PC-3 (cell line): ENCODE measurements at regions not wholly inside any gene's neighbourhood (a gene's known extent, or its start where the extent isn't known, plus 50 kb on each side); places are given as distances from the start of the nearest gene placed in this dataset.

Source experiments
- ATAC-seq: fragments of 200-7000 bp; cut with Tn5 transposase; 2 replicates; pipeline ENCODE4 v1.9.1; 2020; ENCODE audit warnings: mild to moderate bottlenecking, moderate library complexity
- BruUV-seq: library from RNA; stranded (reverse); fragments of 400-500 nt; replicated peaks from 2 replicates; lab custom pipeline; 2021; lab: Mats Ljungman, UMichigan
- CTCF ChIA-PET: fragments of 300-600 bp; sonication (Branson Sonifier 250); formaldehyde crosslinking; loops from one replicate; lab custom pipeline; 2022; ENCODE audit warnings: antibody characterized with exemption; lab: Charles Lee
- POLR2A ChIA-PET: fragments of 300-600 bp; sonication (Branson Sonifier 250); formaldehyde crosslinking; loops from one replicate; lab custom pipeline; 2022; ENCODE audit warnings: antibody characterized with exemption; ENCODE audit not compliant: unreplicated experiment; lab: Charles Lee
- DNase-seq: peaks from one replicate; pipeline ENCODE4 v3.0.0-alpha.2; 2015
- H2AFZ ChIP-seq: fragments of 300-600 bp; sonication (generic); 2 replicates; pipeline ENCODE4 v1.6.0; 2016; ENCODE audit warnings: antibody characterized with exemption, low read length
- H3F3A ChIP-seq: fragments of 300-600 bp; sonication (generic); one replicate; pipeline ENCODE4 v1.6.0; 2017; ENCODE audit warnings: antibody characterized with exemption, low read length, control low read depth, mild to moderate bottlenecking; ENCODE audit not compliant: unreplicated experiment
- H3K27ac ChIP-seq: fragments of 300-600 bp; sonication (generic); 2 replicates; pipeline ENCODE4 v1.5.1; 2016; ENCODE audit warnings: mild to moderate bottlenecking, low read length
- H3K27me3 ChIP-seq: fragments of 300-600 bp; sonication (generic); 2 replicates; pipeline ENCODE4 v1.6.1; 2016; ENCODE audit warnings: low read length, mixed read lengths
- H3K36me3 ChIP-seq: fragments of 300-600 bp; sonication (generic); 2 replicates; pipeline ENCODE4 v1.6.1; 2016; ENCODE audit warnings: low read depth, mixed run types, low read length, mixed read lengths
- H3K4me1 ChIP-seq: fragments of 300-600 bp; sonication (generic); 2 replicates; pipeline ENCODE4 v1.5.1; 2016; ENCODE audit warnings: low read length; ENCODE audit not compliant: insufficient read depth
- H3K4me2 ChIP-seq: fragments of 300-600 bp; sonication (generic); 2 replicates; pipeline ENCODE4 v1.6.0; 2016; ENCODE audit warnings: low read length
- H3K4me3 ChIP-seq: fragments of 300-600 bp; sonication (generic); 2 replicates; pipeline ENCODE4 v1.5.1; 2016; ENCODE audit warnings: mild to moderate bottlenecking, low read length, mixed read lengths
- H3K79me2 ChIP-seq: fragments of 300-600 bp; sonication (generic); 2 replicates; pipeline ENCODE4 v1.6.1; 2017; ENCODE audit warnings: low read length, mixed read lengths
- H3K9ac ChIP-seq: fragments of 300-600 bp; sonication (generic); 2 replicates; pipeline ENCODE4 v1.6.0; 2016; ENCODE audit warnings: mild to moderate bottlenecking, low read length
- H3K9me2 ChIP-seq: fragments of 300-600 bp; sonication (generic); replicated peaks from 2 replicates; pipeline ENCODE4 v1.6.1; 2016; ENCODE audit warnings: mixed run types, low read length, mixed read lengths
- H3K9me3 ChIP-seq: fragments of 300-600 bp; sonication (generic); 2 replicates; pipeline ENCODE4 v1.6.1; 2016; ENCODE audit warnings: low read length, mixed read lengths
- H4K20me1 ChIP-seq: fragments of 300-600 bp; sonication (generic); 2 replicates; pipeline ENCODE4 v1.6.1; 2016; ENCODE audit warnings: low read length, mixed read lengths
- CTCF ChIP-seq: fragments of 300-600 bp; sonication (generic); conservative IDR thresholded peaks from 2 replicates; pipeline ENCODE4 v1.5.1; 2017; ENCODE audit warnings: antibody characterized with exemption, low read depth, mild to moderate bottlenecking, low read length
- EZH2 ChIP-seq: fragments of 300-600 bp; sonication (generic); IDR thresholded peaks from one replicate; pipeline ENCODE4 v1.6.1; 2017; ENCODE audit warnings: antibody characterized with exemption, mild to moderate bottlenecking, low read length; ENCODE audit not compliant: unreplicated experiment
- EZH2phosphoT487 ChIP-seq: fragments of 300-600 bp; sonication (generic); IDR thresholded peaks from 2 replicates; pipeline ENCODE4 v1.6.1; 2018; ENCODE audit warnings: mild to moderate bottlenecking, antibody characterized with exemption, low read length, borderline replicate concordance
- intact Hi-C: fragments of 100-400 bp; cut with micrococcal nuclease; formaldehyde crosslinking; loops from 2 replicates; pipeline ENCODE4 v1.9.0; 2023

GRCh38 chr2:15816674-15817406, 123.5 kb upstream of the MYCN start:
- CTCF ChIA-PET, result no interaction called here
- no peak overlapping the region for H3K27ac ChIP-seq
- DNase-seq, result no peak
- H3K27me3 ChIP-seq, result peaks cover 52% of the 10 kb centered on the region
- no peak overlapping the region for H2AFZ ChIP-seq
- no peak overlapping the region for H3K9ac ChIP-seq
- H4K20me1 ChIP-seq, result no peaks in the 10 kb centered on the region
- no peak for ATAC-seq
- POLR2A ChIA-PET, result no interaction called here
- no peak for TF ChIP-seq EZH2
- no peak for TF ChIP-seq CTCF
- no peak for TF ChIP-seq EZH2phosphoT487
- H3K9me3 ChIP-seq, result no peaks in the 10 kb centered on the region
- H3K36me3 ChIP-seq, result no peaks in the 10 kb centered on the region
- BruUV-seq, result no TSS peak
- no peaks in the 10 kb centered on the region for H3K4me1 ChIP-seq
- H3K4me2 ChIP-seq, result no peak overlapping the region
- no peaks in the 10 kb centered on the region for H3F3A ChIP-seq
- no peaks in the 10 kb centered on the region for H3K9me2 ChIP-seq
- no peaks in the 10 kb centered on the region for H3K79me2 ChIP-seq
- intact Hi-C loops, result no loop called here
- H3K4me3 ChIP-seq, result no peak overlapping the region

- H3K9me3 ChIP-seq, result no peaks in the 10 kb centered on the region
- no peak overlapping the region for H3K4me3 ChIP-seq
- no peaks in the 10 kb centered on the region for H3K9me2 ChIP-seq
- no peaks in the 10 kb centered on the region for H3K4me1 ChIP-seq
- POLR2A ChIA-PET, result no interaction called here
- no peak for TF ChIP-seq EZH2
- no peak for TF ChIP-seq CTCF
- TF ChIP-seq EZH2phosphoT487, result no peak
- H4K20me1 ChIP-seq, result no peaks in the 10 kb centered on the region
- DNase-seq, result no peak
- CTCF ChIA-PET, result no interaction called here
- H3K4me2 ChIP-seq, result no peak overlapping the region
- H3K27me3 ChIP-seq, result peaks cover 47% of the 10 kb centered on the region
- no peak overlapping the region for H2AFZ ChIP-seq
- no peak for ATAC-seq
- H3K36me3 ChIP-seq, result no peaks in the 10 kb centered on the region
- H3K9ac ChIP-seq, result no peak overlapping the region
- no peaks in the 10 kb centered on the region for H3K79me2 ChIP-seq
- no peak overlapping the region for H3K27ac ChIP-seq
- intact Hi-C loops, result no loop called here
- no peaks in the 10 kb centered on the region for H3F3A ChIP-seq
- BruUV-seq, result no TSS peak
These were observed 122.6 kb upstream of the MYCN start for GRCh38 chr2:15817748-15818147.

- POLR2A ChIA-PET, result no interaction called here
- Histone ChIP-seq H3K27me3 (peaks cover 43% of the 10 kb centered on the region), H3K4me2 (no peak overlapping the region), H3K4me1 (no peaks in the 10 kb centered on the region), H3K27ac (no peak overlapping the region), H2AFZ (no peak overlapping the region), H3K9ac (no peak overlapping the region), H3K9me2 (no peaks in the 10 kb centered on the region), H3K36me3 (no peaks in the 10 kb centered on the region), H3K4me3 (no peak overlapping the region), H4K20me1 (no peaks in the 10 kb centered on the region), H3K9me3 (no peaks in the 10 kb centered on the region), H3K79me2 (no peaks in the 10 kb centered on the region), H3F3A (no peaks in the 10 kb centered on the region)
- no peak for DNase-seq
- ATAC-seq, result no peak
- CTCF ChIA-PET, result no interaction called here
- no TSS peak for BruUV-seq
- intact Hi-C loops, result no loop called here
- TF ChIP-seq CTCF, result no peak
- TF ChIP-seq EZH2, result no peak
- TF ChIP-seq EZH2phosphoT487, result no peak
These were observed 122.0 kb upstream of the MYCN start for GRCh38 chr2:15818318-15818753.
